GM12878 (cell line): ENCODE measurements at regions not wholly inside any gene's neighbourhood (a gene's known extent, or its start where the extent isn't known, plus 50 kb on each side); places are given as distances from the start of the nearest gene placed in this dataset.
A peak's percentile ranks its signal among the peaks of the same experiment; 100 is the strongest.

Source experiments
- ATAC-seq: fragments of 200-7000 bp; cut with Tn5 transposase; 3 replicates; pipeline ENCODE4 v1.9.1; 2020; ENCODE audit warnings: mild to moderate bottlenecking, moderate library complexity
- BruUV-seq: library from RNA; stranded (reverse); fragments of 400-500 nt; replicated peaks from 2 replicates; lab custom pipeline; 2021; lab: Mats Ljungman, UMichigan
- CTCF ChIA-PET: fragments of 300-600 bp; sonication (Branson Sonifier 250); formaldehyde crosslinking; extraction: SDS; loops from one replicate; lab custom pipeline; 2021; ENCODE audit warnings: inconsistent platforms; lab: Yijun Ruan, JAX
- POLR2A ChIA-PET: fragments of 350-600 bp; formaldehyde crosslinking; extraction: SDS; loops from one replicate; lab custom pipeline; 2021; ENCODE audit warnings: inconsistent platforms; lab: Charles Lee
- RAD21 ChIA-PET: fragments of 300-600 bp; sonication (Branson Sonifier 250); formaldehyde crosslinking; loops from one replicate; lab custom pipeline; 2023; ENCODE audit warnings: antibody characterized with exemption; ENCODE audit not compliant: unreplicated experiment; lab: Charles Lee
- SMC1A ChIA-PET: fragments of 300-600 bp; sonication (Branson Sonifier 250); formaldehyde crosslinking; loops from one replicate; lab custom pipeline; 2023; ENCODE audit not compliant: unreplicated experiment, uncharacterized antibody; lab: Charles Lee
- DNase-seq: peaks from one replicate; pipeline ENCODE4 v3.0.0-alpha.2; 2011; ENCODE audit warnings: low read depth, low spot score
- FAIRE-seq: peaks from 3 replicates; lab custom pipeline; 2011; peaks lifted over from hg19 to GRCh38; lab: Jason Lieb, UNC
- H2AFZ ChIP-seq: 2 replicates; pipeline ENCODE4 v1.6.0; 2011; ENCODE audit warnings: low read depth, low read length, control low read depth; ENCODE audit not compliant: control insufficient read depth
- H3K27ac ChIP-seq: 2 replicates; pipeline ENCODE4 v1.5.1; 2011; ENCODE audit warnings: control low read depth; ENCODE audit not compliant: control insufficient read depth, insufficient read depth
- H3K27me3 ChIP-seq, 2 experiments: replicated peaks in 1 of 2; 2 replicates each; pipeline versions ENCODE4 v1.6.0 to v1.6.1; 2011; ENCODE audit warnings: low read length in 1 of 2; ENCODE audit not compliant: control insufficient read depth in 2 of 2, insufficient read depth in 2 of 2
- H3K36me3 ChIP-seq, 2 experiments: 2 replicates each; pipeline ENCODE4 v1.5.1; 2011; ENCODE audit warnings: low read length in 1 of 2; ENCODE audit not compliant: control insufficient read depth in 2 of 2, insufficient read depth in 2 of 2
- H3K4me1 ChIP-seq: 2 replicates; pipeline ENCODE4 v1.6.1; 2011; ENCODE audit warnings: mild to moderate bottlenecking, low read length, moderate library complexity, mixed read lengths; ENCODE audit not compliant: control insufficient read depth, insufficient read depth
- H3K4me2 ChIP-seq: 2 replicates; pipeline ENCODE4 v1.6.0; 2011; ENCODE audit warnings: control low read depth; ENCODE audit not compliant: control insufficient read depth, insufficient read depth
- H3K4me3 ChIP-seq: fragments of 200-600 bp; sonication (generic); 2 replicates; pipeline ENCODE4 v1.5.1; 2016
- H3K79me2 ChIP-seq: 2 replicates; pipeline ENCODE4 v1.6.0; 2011; ENCODE audit warnings: low read length; ENCODE audit not compliant: control insufficient read depth, insufficient read depth
- H3K9ac ChIP-seq: 2 replicates; pipeline ENCODE4 v1.8.0; 2011; ENCODE audit warnings: low read length, control low read depth, mixed read lengths; ENCODE audit not compliant: control insufficient read depth, insufficient read depth
- H3K9me3 ChIP-seq: replicated peaks from 3 replicates; pipeline ENCODE4 v1.5.1; 2011; ENCODE audit warnings: mild to moderate bottlenecking, low read length; ENCODE audit not compliant: control insufficient read depth, insufficient read depth
- H4K20me1 ChIP-seq: 2 replicates; pipeline ENCODE4 v1.6.0; 2011; ENCODE audit not compliant: control insufficient read depth, insufficient read depth
- BCL11A ChIP-seq: IDR thresholded peaks from 2 replicates; pipeline ENCODE4 v1.6.1; 2011; ENCODE audit warnings: low read depth, low read length
- BMI1 ChIP-seq: fragments of 450-650 bp; IDR thresholded peaks from 2 replicates; pipeline ENCODE4 v1.6.1; 2016; ENCODE audit warnings: mild to moderate bottlenecking, moderate library complexity, borderline replicate concordance
- CREM ChIP-seq: IDR thresholded peaks from 2 replicates; pipeline ENCODE4 v1.6.1; 2014; ENCODE audit warnings: antibody characterized with exemption, low read depth
- EZH2 ChIP-seq: IDR thresholded peaks from 2 replicates; pipeline ENCODE4 v1.6.1; 2012; ENCODE audit warnings: low read depth, mild to moderate bottlenecking, control low read depth, inconsistent platforms, low read length, borderline replicate concordance; ENCODE audit not compliant: control insufficient read depth
- MTA2 ChIP-seq: fragments of 450-650 bp; IDR thresholded peaks from 2 replicates; pipeline ENCODE4 v1.6.1; 2016; ENCODE audit warnings: low read depth, mild to moderate bottlenecking, moderate library complexity
- NFIC ChIP-seq: IDR thresholded peaks from 2 replicates; pipeline ENCODE4 v1.6.1; 2012; ENCODE audit warnings: low read depth, mild to moderate bottlenecking, inconsistent platforms, low read length, moderate library complexity
- NFYA ChIP-seq: IDR thresholded peaks from 2 replicates; pipeline ENCODE4 v1.6.1; 2011; ENCODE audit warnings: low read depth, mild to moderate bottlenecking, low read length, improper control_type of control experiment, borderline replicate concordance
- RAD21 ChIP-seq: IDR thresholded peaks from 2 replicates; pipeline ENCODE4 v1.6.1; 2011; ENCODE audit warnings: mild to moderate bottlenecking, low read depth, low read length, moderate library complexity; ENCODE audit not compliant: insufficient read depth
- RUNX3 ChIP-seq: IDR thresholded peaks from 2 replicates; pipeline ENCODE4 v1.6.1; 2012; ENCODE audit warnings: low read length, inconsistent platforms
- SPI1 ChIP-seq: IDR thresholded peaks from 2 replicates; pipeline ENCODE4 v1.6.1; 2011; ENCODE audit warnings: low read depth, mild to moderate bottlenecking, low read length, moderate library complexity, borderline replicate concordance; ENCODE audit not compliant: insufficient read depth
- SUPT20H ChIP-seq: IDR thresholded peaks from 2 replicates; pipeline ENCODE4 v1.6.1; 2011; ENCODE audit warnings: low read depth, mild to moderate bottlenecking, low read length, moderate library complexity, borderline replicate concordance; ENCODE audit not compliant: control insufficient read depth
- TARDBP ChIP-seq: IDR thresholded peaks from 2 replicates; pipeline ENCODE4 v1.6.1; 2016; ENCODE audit warnings: borderline replicate concordance
- ZNF592 ChIP-seq: fragments of 450-650 bp; IDR thresholded peaks from 2 replicates; pipeline ENCODE4 v1.6.1; 2017; ENCODE audit warnings: mild to moderate bottlenecking, moderate library complexity
- ZNF687 ChIP-seq: fragments of 450-650 bp; IDR thresholded peaks from 2 replicates; pipeline ENCODE4 v1.6.1; 2017; ENCODE audit warnings: mild to moderate bottlenecking, moderate library complexity
- ZZZ3 ChIP-seq: IDR thresholded peaks from 2 replicates; pipeline ENCODE4 v1.6.1; 2011; ENCODE audit warnings: low read depth; ENCODE audit not compliant: control insufficient read depth, insufficient read length
- WGBS: methylation state at CpG from one replicate; pipeline ENCODE4 v1.1.6; 2016; ENCODE audit warnings: low lambda C conversion rate; ENCODE audit not compliant: insufficient replicate concordance, insufficient coverage; ENCODE audit errors: missing lambda C conversion rate; 5-methylcytosine and 5-hydroxymethylcytosine counted together
- in situ Hi-C: fragments of 300-500 bp; cut with MboI; formaldehyde crosslinking; loops from 9 replicates; pipeline ENCODE4 v1.14.3; 2018; ENCODE audit warnings: mixed read lengths
- intact Hi-C: fragments of 100-400 bp; cut with micrococcal nuclease; formaldehyde crosslinking; loops from one replicate; pipeline ENCODE4 v1.14.2; 2022; ENCODE audit not compliant: unreplicated experiment

DNA sequence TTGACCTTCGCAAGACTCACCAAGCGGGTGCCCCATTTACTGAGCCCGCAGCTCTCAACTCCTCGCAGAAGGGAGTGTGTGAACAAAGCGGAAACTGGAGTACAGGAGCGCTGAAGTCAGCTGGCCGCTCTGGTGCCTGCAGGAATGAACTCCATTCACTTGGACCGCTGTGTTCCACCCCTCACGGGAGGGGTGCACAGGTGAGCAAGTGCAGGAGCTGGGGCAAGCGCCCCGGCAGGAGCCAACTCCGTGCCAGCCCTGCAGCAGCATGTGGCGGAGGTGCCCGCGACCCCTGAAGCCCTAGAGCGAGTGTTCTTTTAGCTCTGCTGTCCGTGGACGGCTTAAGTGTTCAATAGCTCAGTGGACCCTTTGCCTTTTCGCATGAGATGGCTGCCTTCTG lies 471.6 kb upstream of the ADGRL4 start (continued):
- TF ChIP-seq EZH2 (no peak), TARDBP (no peak), NFIC (no peak), SUPT20H (no peak), NFYA (no peak), ZZZ3 (no peak), RAD21 (no peak), ZNF687 (no peak)

GRCh38 chr1:79472067-79472656 lies 465.6 kb upstream of the ADGRL4 start:
- Histone ChIP-seq H3K27ac (peak overlapping the region; percentile 42), H3K36me3 (no peaks in the 10 kb centered on the region), H3K79me2 (no peaks in the 10 kb centered on the region), H3K9ac (no peak overlapping the region), H3K27me3 (no peaks in the 10 kb centered on the region), H3K4me2 (peak overlapping the region; percentile 65), H2AFZ (no peak overlapping the region), H3K9me3 (no peaks in the 10 kb centered on the region; the same call in 2 of the 3 replicates), H4K20me1 (no peaks in the 10 kb centered on the region), H3K4me1 (peaks cover 34% of the 10 kb centered on the region), H3K4me3 (no peak overlapping the region)
- WGBS: 1% methylated on average over 4 of the region's 4 CpGs
- ChIA-PET CTCF (interaction anchor here (0.8 kb wide), 1 partner anchor 11 kb away, joined by 3 read pairs; no protein-coding TSS in a partner anchor), RAD21 (no interaction called here), SMC1A (interaction anchor here (0.8 to 1.5 kb wide), 3 partner anchors 10 to 50 kb away, joined by 3 to 5 read pairs (median 4); no protein-coding TSS in a partner anchor), POLR2A (no interaction called here)
- BruUV-seq: no TSS peak
- in situ Hi-C loops (no loop called here), intact Hi-C loops (loop anchor here (10.0 kb wide), 1 partner anchor 1173 kb away; no protein-coding TSS in a partner anchor)
- no peak for DNase-seq
- FAIRE-seq: no peak
- peak; percentile 83 for ATAC-seq
- TF ChIP-seq RUNX3 (peak; percentile 65), ZNF592 (no peak), CREM (peak; percentile 55; the same call in 1 of the 2 replicates), MTA2 (peak; percentile 16; the same call in 1 of the 2 replicates), NFIC (peak; percentile 32; the same call in 1 of the 2 replicates), BMI1 (no peak), SPI1 (peak; percentile 93), BCL11A (peak; percentile 69; the same call in 1 of the 2 replicates)
